ENCODE measurements at regions not wholly inside any gene's neighbourhood (a gene's known extent, or its start where the extent isn't known, plus 50 kb on each side); places are given as distances from the start of the nearest gene placed in this dataset.

DNA sequence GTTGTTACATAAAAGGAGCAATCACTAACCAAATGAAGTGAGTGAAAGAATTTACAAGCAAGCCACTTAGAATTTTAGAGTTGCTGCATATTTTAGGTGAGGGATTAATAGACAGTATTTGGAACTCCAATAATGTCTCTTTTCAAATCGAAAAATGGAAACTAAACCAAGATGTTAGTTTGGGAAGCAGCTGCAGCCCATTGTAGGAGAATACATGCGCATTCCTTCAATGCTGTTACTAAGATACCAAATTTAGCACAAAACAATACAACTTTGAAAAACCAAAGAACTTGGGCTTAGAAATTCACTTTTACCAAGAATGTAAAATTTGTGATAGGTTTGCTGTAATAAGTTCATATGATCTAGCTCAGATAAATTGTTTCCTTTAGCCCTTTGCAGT lies 411.8 kb upstream of the CDH6 start:
- ATAC-seq (replicated peaks), result no peak
- no peaks in the 10 kb centered on the region for H3K36me3 Mint-ChIP-seq (ENCODE audit: low read depth)
- no peak overlapping the region for H3K4me3 Mint-ChIP-seq
- peaks cover 18% of the 10 kb centered on the region for H3K9me3 Mint-ChIP-seq
- no peaks in the 10 kb centered on the region for H3K27me3 Mint-ChIP-seq
- H3K4me1 Mint-ChIP-seq, result no peaks in the 10 kb centered on the region
- no peak overlapping the region for H3K27ac Mint-ChIP-seq

GRCh38 chr5:30768056-30768690 lies 425.3 kb upstream of the CDH6 start:
- H3K9me3 Mint-ChIP-seq, result peaks cover 9% of the 10 kb centered on the region
- no peaks in the 10 kb centered on the region for H3K27me3 Mint-ChIP-seq
- no peaks in the 10 kb centered on the region for H3K36me3 Mint-ChIP-seq (ENCODE audit: low read depth)
- H3K4me1 Mint-ChIP-seq, result no peaks in the 10 kb centered on the region
- ATAC-seq (replicated peaks), result no peak
- H3K27ac Mint-ChIP-seq, result no peak overlapping the region
- no peak overlapping the region for H3K4me3 Mint-ChIP-seq

GRCh38 chr5:30765706-30766105 lies 427.8 kb upstream of the CDH6 start:
- no peak overlapping the region for H3K27ac Mint-ChIP-seq
- H3K4me3 Mint-ChIP-seq, result no peak overlapping the region
- H3K9me3 Mint-ChIP-seq, result peaks cover 9% of the 10 kb centered on the region
- ATAC-seq (replicated peaks), result no peak
- H3K4me1 Mint-ChIP-seq, result no peaks in the 10 kb centered on the region
- H3K36me3 Mint-ChIP-seq (ENCODE audit: low read depth), result no peaks in the 10 kb centered on the region
- H3K27me3 Mint-ChIP-seq, result no peaks in the 10 kb centered on the region

DNA sequence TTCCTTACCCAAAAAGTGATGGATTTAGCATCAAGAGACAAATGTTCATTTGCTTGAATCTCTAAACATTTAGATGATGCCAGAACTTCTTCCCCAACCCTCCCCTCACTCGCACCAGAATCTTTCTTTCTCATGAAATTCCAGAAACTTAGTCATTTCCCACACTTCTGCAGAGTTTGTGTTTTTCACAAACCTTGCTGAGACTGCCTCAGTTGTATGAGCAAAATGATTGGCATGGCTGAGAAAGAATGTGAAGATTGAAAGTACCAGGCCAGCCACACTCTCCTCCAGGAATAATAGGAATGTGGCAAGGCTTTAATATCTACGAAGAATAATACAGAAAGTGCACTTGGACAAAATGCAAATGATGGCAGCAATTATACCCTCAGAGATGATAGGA lies 428.3 kb upstream of the CDH6 start:
- H3K4me1 Mint-ChIP-seq, result no peaks in the 10 kb centered on the region
- no peak overlapping the region for H3K4me3 Mint-ChIP-seq
- H3K36me3 Mint-ChIP-seq (ENCODE audit: low read depth), result no peaks in the 10 kb centered on the region
- H3K9me3 Mint-ChIP-seq, result peaks cover 9% of the 10 kb centered on the region
- H3K27ac Mint-ChIP-seq, result no peak overlapping the region
- H3K27me3 Mint-ChIP-seq, result no peaks in the 10 kb centered on the region
- no peak for ATAC-seq (replicated peaks)

GRCh38 chr5:30764704-30765103 lies 428.8 kb upstream of the CDH6 start:
- no peak overlapping the region for H3K27ac Mint-ChIP-seq
- ATAC-seq (replicated peaks), result no peak
- H3K27me3 Mint-ChIP-seq, result no peaks in the 10 kb centered on the region
- H3K4me1 Mint-ChIP-seq, result no peaks in the 10 kb centered on the region
- peaks cover 10% of the 10 kb centered on the region for H3K9me3 Mint-ChIP-seq
- H3K4me3 Mint-ChIP-seq, result no peak overlapping the region
- H3K36me3 Mint-ChIP-seq (ENCODE audit: low read depth), result no peaks in the 10 kb centered on the region

DNA sequence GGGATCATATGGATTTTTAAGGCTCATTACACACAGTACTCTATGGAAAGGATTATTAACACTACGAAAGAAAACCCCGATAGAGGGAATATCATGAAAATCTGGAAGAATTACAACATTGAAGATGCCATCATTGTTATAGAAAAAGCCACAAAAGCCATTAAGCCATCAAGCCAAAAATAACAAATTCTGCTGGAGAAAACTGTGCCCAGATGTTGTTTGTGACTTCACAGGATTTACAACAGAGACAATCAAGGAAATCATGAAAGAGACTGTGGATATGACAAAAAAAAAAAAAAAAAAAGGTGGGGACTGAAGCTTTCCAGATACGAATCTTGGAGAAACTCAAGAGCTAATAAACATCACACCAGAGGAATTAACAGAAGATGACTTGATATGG lies 433.8 kb upstream of the CDH6 start:
- Mint-ChIP-seq H3K4me1 (no peaks in the 10 kb centered on the region), H3K27me3 (no peaks in the 10 kb centered on the region), H3K27ac (no peak overlapping the region), H3K4me3 (no peak overlapping the region), H3K9me3 (peaks cover 21% of the 10 kb centered on the region), H3K36me3 (ENCODE audit: low read depth) (no peaks in the 10 kb centered on the region)
- ATAC-seq (replicated peaks), result no peak

DNA sequence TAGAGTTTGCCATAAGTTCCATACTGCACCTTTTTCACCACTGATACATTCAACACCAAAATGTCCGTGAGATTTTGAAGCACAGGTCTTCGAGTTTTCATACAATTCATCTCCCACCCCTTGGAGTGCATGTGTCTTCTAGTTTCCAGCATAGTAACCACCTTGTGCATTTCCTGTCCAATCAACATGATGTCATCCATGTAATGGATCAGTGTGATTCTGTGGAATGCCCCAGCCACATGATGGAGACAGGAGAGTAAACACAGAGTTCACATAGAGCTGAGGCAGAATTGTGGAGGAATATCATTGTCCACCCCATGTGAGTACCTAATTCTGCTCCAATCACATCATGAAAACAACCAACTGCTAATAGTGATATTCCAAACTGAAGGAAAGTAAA lies 441.5 kb upstream of the CDH6 start:
- ATAC-seq (replicated peaks), result no peak
- H3K4me3 Mint-ChIP-seq, result no peak overlapping the region
- no peaks in the 10 kb centered on the region for H3K4me1 Mint-ChIP-seq
- H3K27ac Mint-ChIP-seq, result no peak overlapping the region
- H3K36me3 Mint-ChIP-seq (ENCODE audit: low read depth), result no peaks in the 10 kb centered on the region
- no peaks in the 10 kb centered on the region for H3K27me3 Mint-ChIP-seq
- H3K9me3 Mint-ChIP-seq, result peaks cover 23% of the 10 kb centered on the region

- no peaks in the 10 kb centered on the region for H3K36me3 Mint-ChIP-seq (ENCODE audit: low read depth)
- H3K9me3 Mint-ChIP-seq, result peaks cover 20% of the 10 kb centered on the region
- H3K27ac Mint-ChIP-seq, result no peak overlapping the region
- no peak overlapping the region for H3K4me3 Mint-ChIP-seq
- H3K4me1 Mint-ChIP-seq, result no peaks in the 10 kb centered on the region
- no peak for ATAC-seq (replicated peaks)
- no peaks in the 10 kb centered on the region for H3K27me3 Mint-ChIP-seq
These were observed 443.5 kb upstream of the CDH6 start for GRCh38 chr5:30749971-30750370.

DNA sequence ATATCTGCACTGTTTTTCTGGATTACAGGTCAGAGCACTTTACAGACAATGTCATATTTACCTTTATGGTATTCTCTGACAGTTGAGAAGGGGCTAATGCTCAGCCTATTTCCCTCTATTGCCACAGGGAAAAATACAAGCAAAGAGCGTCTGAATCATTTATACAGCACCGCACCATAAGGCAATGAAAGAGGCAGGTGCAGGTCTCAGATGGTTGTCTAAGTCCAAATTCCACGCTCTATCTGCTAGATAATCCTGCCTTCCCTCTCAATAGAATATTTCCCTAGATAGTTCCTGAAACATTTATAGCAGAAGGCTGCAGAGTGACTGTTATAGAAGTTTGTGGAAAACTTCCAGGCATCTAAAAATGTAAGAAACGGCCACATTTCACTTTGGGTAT lies 446.1 kb upstream of the CDH6 start:
- H3K9me3 Mint-ChIP-seq, result peaks cover 20% of the 10 kb centered on the region
- no peaks in the 10 kb centered on the region for H3K4me1 Mint-ChIP-seq
- H3K4me3 Mint-ChIP-seq, result no peak overlapping the region
- no peaks in the 10 kb centered on the region for H3K27me3 Mint-ChIP-seq
- H3K27ac Mint-ChIP-seq, result no peak overlapping the region
- H3K36me3 Mint-ChIP-seq (ENCODE audit: low read depth), result no peaks in the 10 kb centered on the region
- no peak for ATAC-seq (replicated peaks)

DNA sequence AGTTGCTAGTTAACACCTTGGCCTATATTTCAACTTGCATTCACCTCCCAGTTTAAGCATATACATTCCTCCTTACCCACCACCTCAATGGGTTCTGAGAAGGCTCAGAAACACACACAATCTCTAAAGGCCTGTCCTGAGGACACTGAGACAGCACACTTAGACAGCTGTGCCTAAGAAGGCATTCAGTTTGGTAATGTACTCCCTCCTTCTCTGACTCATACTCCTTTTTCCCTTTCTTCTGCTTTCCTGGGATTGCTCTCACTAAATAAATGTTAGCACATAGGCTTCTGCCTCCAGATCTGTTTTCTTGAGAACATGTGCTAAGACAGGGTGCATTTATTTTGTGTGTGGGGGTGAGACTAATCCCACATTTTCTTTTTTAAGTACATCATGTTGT lies 456.8 kb upstream of the CDH6 start:
- H3K27ac Mint-ChIP-seq, result no peak overlapping the region
- no peak overlapping the region for H3K4me3 Mint-ChIP-seq
- no peaks in the 10 kb centered on the region for H3K27me3 Mint-ChIP-seq
- ATAC-seq (replicated peaks), result no peak
- no peaks in the 10 kb centered on the region for H3K4me1 Mint-ChIP-seq
- H3K9me3 Mint-ChIP-seq, result peaks cover 16% of the 10 kb centered on the region
- no peaks in the 10 kb centered on the region for H3K36me3 Mint-ChIP-seq (ENCODE audit: low read depth)

- no peak for ATAC-seq (replicated peaks)
- Mint-ChIP-seq H3K36me3 (ENCODE audit: low read depth) (no peaks in the 10 kb centered on the region), H3K4me3 (no peak overlapping the region)
These were observed 459.4 kb upstream of the CDH6 start for GRCh38 chr5:30734118-30734517.

GRCh38 chr5:30725073-30725472 lies 468.4 kb upstream of the CDH6 start:
- ATAC-seq (replicated peaks), result no peak
- Mint-ChIP-seq H3K27me3 (no peaks in the 10 kb centered on the region), H3K27ac (no peak overlapping the region), H3K4me3 (no peak overlapping the region), H3K4me1 (no peaks in the 10 kb centered on the region), H3K36me3 (ENCODE audit: low read depth) (no peaks in the 10 kb centered on the region), H3K9me3 (peaks cover 8% of the 10 kb centered on the region)

More at GRCh38 chr5:30734118-30734517, 459.4 kb upstream of the CDH6 start:
- H3K27me3 Mint-ChIP-seq, result no peaks in the 10 kb centered on the region
- no peaks in the 10 kb centered on the region for H3K4me1 Mint-ChIP-seq
- peaks cover 14% of the 10 kb centered on the region for H3K9me3 Mint-ChIP-seq
- no peak overlapping the region for H3K27ac Mint-ChIP-seq

GRCh38 chr5:30698217-30698616 lies 495.3 kb upstream of the CDH6 start:
- H3K4me3 Mint-ChIP-seq, result no peak overlapping the region
- peaks cover 25% of the 10 kb centered on the region for H3K9me3 Mint-ChIP-seq
- no peaks in the 10 kb centered on the region for H3K4me1 Mint-ChIP-seq
- H3K36me3 Mint-ChIP-seq (ENCODE audit: low read depth), result no peaks in the 10 kb centered on the region
- no peak overlapping the region for H3K27ac Mint-ChIP-seq
- ATAC-seq (replicated peaks), result no peak
- no peaks in the 10 kb centered on the region for H3K27me3 Mint-ChIP-seq

GRCh38 chr5:30693326-30693725 lies 500.2 kb upstream of the CDH6 start:
- Mint-ChIP-seq H3K27me3 (no peaks in the 10 kb centered on the region), H3K9me3 (peaks cover 22% of the 10 kb centered on the region), H3K4me1 (no peaks in the 10 kb centered on the region), H3K4me3 (no peak overlapping the region), H3K27ac (no peak overlapping the region), H3K36me3 (ENCODE audit: low read depth) (no peaks in the 10 kb centered on the region)
- no peak for ATAC-seq (replicated peaks)

- no peak overlapping the region for H3K27ac Mint-ChIP-seq
- ATAC-seq (replicated peaks), result no peak
- H3K36me3 Mint-ChIP-seq (ENCODE audit: low read depth), result no peaks in the 10 kb centered on the region
- no peaks in the 10 kb centered on the region for H3K27me3 Mint-ChIP-seq
- no peak overlapping the region for H3K4me3 Mint-ChIP-seq
- no peaks in the 10 kb centered on the region for H3K4me1 Mint-ChIP-seq
- peaks cover 15% of the 10 kb centered on the region for H3K9me3 Mint-ChIP-seq
These were observed 502.6 kb upstream of the CDH6 start for GRCh38 chr5:30690931-30691330.

DNA sequence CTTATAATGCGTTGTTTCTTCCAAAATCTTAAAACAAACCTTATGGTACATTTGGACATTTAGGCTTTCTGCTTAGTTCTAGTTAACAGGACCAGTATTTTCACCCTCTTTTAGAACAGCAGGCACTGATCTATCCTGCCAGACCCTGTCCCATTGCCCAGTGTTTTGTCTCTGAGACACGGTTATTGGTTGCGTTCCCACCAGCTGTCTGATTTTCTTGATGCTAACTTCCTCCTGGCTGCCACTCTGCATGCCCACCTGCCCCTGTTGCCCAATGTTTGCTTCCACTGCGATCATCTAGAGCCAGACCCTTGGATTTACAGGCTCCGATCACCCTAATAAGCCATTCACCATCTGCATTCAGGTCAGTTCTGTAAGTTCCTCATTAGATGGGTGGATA lies 506.0 kb upstream of the CDH6 start:
- Mint-ChIP-seq H3K4me3 (no peak overlapping the region), H3K36me3 (ENCODE audit: low read depth) (no peaks in the 10 kb centered on the region), H3K9me3 (peaks cover 10% of the 10 kb centered on the region), H3K27me3 (no peaks in the 10 kb centered on the region), H3K27ac (no peak overlapping the region), H3K4me1 (no peaks in the 10 kb centered on the region)
- no peak for ATAC-seq (replicated peaks)
